H9 (cell line): ENCODE measurements at regions not wholly inside any gene's neighbourhood (a gene's known extent, or its start where the extent isn't known, plus 50 kb on each side); places are given as distances from the start of the nearest gene placed in this dataset.
A peak's percentile ranks its signal among the peaks of the same experiment; 100 is the strongest.

Experiments
- DNase-seq: peaks from one replicate; pipeline ENCODE4 v3.0.0-alpha.2; 2017
- H2AFZ ChIP-seq: one replicate; pipeline ENCODE4 v1.6.1; 2013; ENCODE audit warnings: mild to moderate bottlenecking, low read length, control low read depth, moderate library complexity
- H2AK5ac ChIP-seq: 2 replicates; pipeline ENCODE4 v1.6.1; 2013; ENCODE audit warnings: low read length, control low read depth, mixed read lengths; ENCODE audit not compliant: insufficient read length
- H2BK120ac ChIP-seq: one replicate; pipeline ENCODE4 v1.6.1; 2013; ENCODE audit warnings: low read depth, mild to moderate bottlenecking, low read length, control low read depth, inconsistent platforms; ENCODE audit not compliant: poor library complexity, severe bottlenecking
- H2BK12ac ChIP-seq: 2 replicates; pipeline ENCODE4 v1.6.1; 2013; ENCODE audit warnings: low read length, control low read depth, mixed read lengths, low read depth; ENCODE audit not compliant: insufficient read length
- H2BK15ac ChIP-seq: 2 replicates; pipeline ENCODE4 v1.6.1; 2013; ENCODE audit warnings: low read depth, low read length, control low read depth
- H2BK20ac ChIP-seq: one replicate; pipeline ENCODE4 v1.6.1; 2013; ENCODE audit warnings: low read depth, mild to moderate bottlenecking, low read length, control low read depth, inconsistent platforms; ENCODE audit not compliant: poor library complexity, severe bottlenecking
- H2BK5ac ChIP-seq: 2 replicates; pipeline ENCODE4 v1.6.1; 2013; ENCODE audit warnings: low read length, control low read depth, mixed read lengths; ENCODE audit not compliant: insufficient read length
- H3K14ac ChIP-seq: 2 replicates; pipeline ENCODE4 v1.6.1; 2013; ENCODE audit warnings: low read length, control low read depth; ENCODE audit not compliant: insufficient read depth
- H3K18ac ChIP-seq: 2 replicates; pipeline ENCODE4 v1.6.1; 2013; ENCODE audit warnings: low read depth, mild to moderate bottlenecking, mixed read lengths, low read length, control low read depth; ENCODE audit not compliant: insufficient read length
- H3K23ac ChIP-seq: 2 replicates; pipeline ENCODE4 v1.6.1; 2013; ENCODE audit warnings: low read length, control low read depth, mixed read lengths, low read depth; ENCODE audit not compliant: insufficient read length
- H3K23me2 ChIP-seq: 2 replicates; pipeline ENCODE4 v1.6.1; 2013; ENCODE audit warnings: low read depth, mild to moderate bottlenecking, mixed read lengths, low read length, control low read depth; ENCODE audit not compliant: insufficient read length, poor library complexity, severe bottlenecking
- H3K27ac ChIP-seq: 2 replicates; pipeline ENCODE4 v1.5.1; 2013; ENCODE audit warnings: low read length, control low read depth, mixed read lengths, low read depth; ENCODE audit not compliant: insufficient read length
- H3K27me3 ChIP-seq: 2 replicates; pipeline ENCODE4 v1.6.1; 2013; ENCODE audit warnings: low read length, control low read depth, inconsistent platforms; ENCODE audit not compliant: insufficient read depth
- H3K4ac ChIP-seq: 2 replicates; pipeline ENCODE4 v1.6.1; 2013; ENCODE audit warnings: low read depth, mild to moderate bottlenecking, control low read depth, inconsistent platforms, low read length, moderate library complexity
- H3K4me1 ChIP-seq: 2 replicates; pipeline ENCODE4 v1.6.1; 2013; ENCODE audit warnings: low read length, control low read depth, inconsistent platforms; ENCODE audit not compliant: insufficient read depth
- H3K4me2 ChIP-seq: 2 replicates; pipeline ENCODE4 v1.6.1; 2013; ENCODE audit warnings: low read length, control low read depth, mixed read lengths; ENCODE audit not compliant: insufficient read length, insufficient read depth
- H3K56ac ChIP-seq: 2 replicates; pipeline ENCODE4 v1.6.1; 2013; ENCODE audit warnings: low read depth, mild to moderate bottlenecking, mixed read lengths, low read length, control low read depth; ENCODE audit not compliant: insufficient read length
- H3K79me1 ChIP-seq: 2 replicates; pipeline ENCODE4 v1.6.1; 2013; ENCODE audit warnings: low read depth, mild to moderate bottlenecking, moderate library complexity, low read length, control low read depth, inconsistent platforms; ENCODE audit not compliant: insufficient read depth, poor library complexity, severe bottlenecking
- H3K79me2 ChIP-seq: 2 replicates; pipeline ENCODE4 v1.6.1; 2013; ENCODE audit warnings: low read length, control low read depth, inconsistent platforms; ENCODE audit not compliant: insufficient read depth
- H3K9ac ChIP-seq: 2 replicates; pipeline ENCODE4 v1.6.1; 2013; ENCODE audit warnings: low read length, control low read depth, mixed read lengths; ENCODE audit not compliant: insufficient read length; ENCODE audit errors: extremely low read depth
- H3K9me3 ChIP-seq: one replicate; pipeline ENCODE4 v1.6.1; 2013; ENCODE audit warnings: low read depth, low read length, inconsistent platforms; ENCODE audit not compliant: control insufficient read depth
- H3T11ph ChIP-seq: one replicate; pipeline ENCODE4 v1.6.1; 2013; ENCODE audit warnings: mild to moderate bottlenecking, low read length, control low read depth, inconsistent platforms
- H4K20me1 ChIP-seq: one replicate; pipeline ENCODE4 v1.6.1; 2013; ENCODE audit not compliant: control insufficient read depth, insufficient read length, insufficient read depth
- H4K5ac ChIP-seq: 2 replicates; pipeline ENCODE4 v1.6.1; 2013; ENCODE audit warnings: low read depth, mild to moderate bottlenecking, mixed read lengths, low read length, control low read depth; ENCODE audit not compliant: insufficient read length
- H4K8ac ChIP-seq: replicated peaks from 2 replicates; pipeline ENCODE4 v1.6.1; 2013; ENCODE audit warnings: low read length, control low read depth, mixed read lengths, low read depth; ENCODE audit not compliant: insufficient read length
- H4K91ac ChIP-seq: 2 replicates; pipeline ENCODE4 v1.6.1; 2013; ENCODE audit warnings: low read depth, mild to moderate bottlenecking, moderate library complexity, mixed read lengths, low read length, control low read depth; ENCODE audit not compliant: insufficient read length
- H3K27ac Mint-ChIP-seq, 3 experiments: 2 replicates in 2 of 3; 3 replicates in 1 of 3; pipeline ENCODE4 v1.8.0; 2020 to 2021; ENCODE audit warnings: mixed read lengths in 3 of 3, mild to moderate bottlenecking in 1 of 3, moderate library complexity in 1 of 3
- H3K27me3 Mint-ChIP-seq: 2 replicates; pipeline ENCODE4 v1.8.0; 2021; ENCODE audit warnings: low read depth, mild to moderate bottlenecking, moderate library complexity, mixed read lengths
- H3K36me3 Mint-ChIP-seq, 3 experiments: 2 replicates in 2 of 3; 3 replicates in 1 of 3; pipeline ENCODE4 v1.8.0; 2020 to 2021; ENCODE audit warnings: low read depth in 3 of 3, mixed read lengths in 3 of 3; ENCODE audit not compliant: insufficient read depth in 1 of 3
- H3K4me1 Mint-ChIP-seq, 2 experiments: 2 replicates each; pipeline ENCODE4 v1.8.0; 2020; ENCODE audit warnings: mixed read lengths in 2 of 2
- H3K4me3 Mint-ChIP-seq, 2 experiments: 2 replicates in 1 of 2; 3 replicates in 1 of 2; pipeline ENCODE4 v1.8.0; 2020 to 2021; ENCODE audit warnings: mild to moderate bottlenecking in 2 of 2, mixed read lengths in 2 of 2, moderate library complexity in 1 of 2
- H3K9me3 Mint-ChIP-seq, 2 experiments: 2 replicates in 1 of 2; 3 replicates in 1 of 2; pipeline ENCODE4 v1.8.0; 2020; ENCODE audit warnings: mild to moderate bottlenecking in 2 of 2, mixed read lengths in 2 of 2, moderate library complexity in 1 of 2
- CTCF ChIP-seq: fragments of 200-600 bp; sonication (generic); conservative IDR thresholded peaks from 3 replicates; pipeline ENCODE4 v1.8.0; 2021; ENCODE audit warnings: antibody characterized with exemption, mild to moderate bottlenecking
- WGBS: extraction: QIAGEN DNeasy Blood & Tissue Kit; methylation state at CpG from one replicate; pipeline ENCODE4 v1.1.7; 2013; ENCODE audit warnings: missing lambda C conversion rate, low lambda C conversion rate, mixed read lengths; ENCODE audit not compliant: insufficient read length; ENCODE audit errors: extremely low coverage; 5-methylcytosine and 5-hydroxymethylcytosine counted together

- H3K14ac ChIP-seq = 0 out of 2 replicates have a peak overlapping the region, but pooled peaks have one; percentile 58
- H3K27me3 ChIP-seq = no peaks in the 10 kb centered on the region
- TF ChIP-seq CTCF = no peak
- H4K20me1 ChIP-seq = no peaks in the 10 kb centered on the region
- no peak overlapping the region for H2BK20ac ChIP-seq
- no peak overlapping the region for H3K4ac ChIP-seq
- H4K5ac ChIP-seq = no peak overlapping the region
- H4K8ac ChIP-seq = no peak overlapping the region
- H3K4me3 Mint-ChIP-seq = no peak overlapping the region
- peak overlapping the region; percentile 4 for H3K4me2 ChIP-seq
- no peaks in the 10 kb centered on the region for H3K79me2 ChIP-seq
- H3K23me2 ChIP-seq = no peaks in the 10 kb centered on the region
- H3K36me3 Mint-ChIP-seq = peaks cover 4 to 12% (median 5%) of the 10 kb centered on the region in 3 experiments; a peak in 4 of 7 replicates
- H2AFZ ChIP-seq = no peak overlapping the region
- DNase-seq = no peak
- H3K9me3 Mint-ChIP-seq = peaks cover 0 to 3% of the 10 kb centered on the region in 2 experiments; a peak in 3 of 5 replicates
- no peak overlapping the region for H2BK5ac ChIP-seq
- peaks cover 18 to 24% of the 10 kb centered on the region in 2 experiments for H3K4me1 Mint-ChIP-seq
- H3K27ac Mint-ChIP-seq = peak overlapping the region in 1 of 3 experiments; percentile 47; a peak in 1 of 7 replicates
- no peak overlapping the region for H4K91ac ChIP-seq
- no peak overlapping the region for H3K56ac ChIP-seq
- no CpG with 5 or more reads among the region's 1 CpG for WGBS
- H3K23ac ChIP-seq = no peak overlapping the region
- H3K4me1 ChIP-seq = peaks cover 7% of the 10 kb centered on the region; the same call in 1 of the 2 replicates
- no peaks in the 10 kb centered on the region; the same call in 1 of the 2 replicates for H3K27me3 Mint-ChIP-seq
- H3K79me1 ChIP-seq = no peaks in the 10 kb centered on the region
- no peak overlapping the region for H2BK12ac ChIP-seq
- H3T11ph ChIP-seq = no peak overlapping the region
- H2AK5ac ChIP-seq = no peak overlapping the region
- H2BK120ac ChIP-seq = no peak overlapping the region
- no peak overlapping the region for H3K18ac ChIP-seq
- no peaks in the 10 kb centered on the region for H3K9me3 ChIP-seq
- H3K27ac ChIP-seq = no peak overlapping the region
- H2BK15ac ChIP-seq = no peak overlapping the region
- H3K9ac ChIP-seq = no peak overlapping the region
Measured at GRCh38 chr17:13978478-13978877, 90.8 kb upstream of the COX10 start.
